Osteoblast (primary cell): ENCODE measurements at regions not wholly inside any gene's neighbourhood (a gene's known extent, or its start where the extent isn't known, plus 50 kb on each side); places are given as distances from the start of the nearest gene placed in this dataset.

Experiments used
- DNase-seq: peaks from one replicate; pipeline ENCODE4 v3.0.0; 2011; ENCODE audit warnings: low spot score, mixed read lengths; ENCODE audit not compliant: insufficient read length; ENCODE audit errors: missing footprints
- H2AFZ ChIP-seq: 2 replicates; pipeline ENCODE4 v1.6.0; 2011; ENCODE audit warnings: mild to moderate bottlenecking, low read length
- H3K27ac ChIP-seq: 2 replicates; pipeline ENCODE4 v1.5.1; 2011; ENCODE audit warnings: mild to moderate bottlenecking, low read depth, low read length, moderate library complexity
- H3K27me3 ChIP-seq: 2 replicates; pipeline ENCODE4 v1.6.0; 2012; ENCODE audit warnings: mild to moderate bottlenecking, control low read depth, inconsistent platforms, low read length, moderate library complexity; ENCODE audit not compliant: insufficient read depth
- H3K36me3 ChIP-seq: 2 replicates; pipeline ENCODE4 v1.5.1; 2011; ENCODE audit warnings: mild to moderate bottlenecking, low read length, control low read depth, moderate library complexity; ENCODE audit not compliant: insufficient read depth
- H3K4me1 ChIP-seq: 2 replicates; pipeline ENCODE4 v1.5.1; 2011; ENCODE audit warnings: mild to moderate bottlenecking, low read length, control low read depth, moderate library complexity; ENCODE audit not compliant: insufficient read depth
- H3K4me2 ChIP-seq: 2 replicates; pipeline ENCODE4 v1.6.0; 2011; ENCODE audit warnings: mild to moderate bottlenecking, low read length; ENCODE audit not compliant: insufficient read depth
- H3K4me3 ChIP-seq: fragments of 200-600 bp; sonication (generic); 3 replicates; pipeline ENCODE4 v1.5.1; 2012; ENCODE audit warnings: mild to moderate bottlenecking, low read length, inconsistent platforms; ENCODE audit not compliant: insufficient read depth
- H3K79me2 ChIP-seq: 2 replicates; pipeline ENCODE4 v1.6.0; 2012; ENCODE audit warnings: mild to moderate bottlenecking, low read length, control low read depth, inconsistent platforms; ENCODE audit not compliant: insufficient read depth
- H3K9me3 ChIP-seq: 2 replicates; pipeline ENCODE4 v1.5.1; 2011; ENCODE audit warnings: low read depth, low read length, control low read depth
- H4K20me1 ChIP-seq: 2 replicates; pipeline ENCODE4 v1.6.0; 2012; ENCODE audit warnings: mild to moderate bottlenecking, low read length, control low read depth; ENCODE audit not compliant: insufficient read depth
- CTCF ChIP-seq: IDR thresholded peaks from 2 replicates; pipeline ENCODE4 v1.5.1; 2011; ENCODE audit warnings: mild to moderate bottlenecking, low read depth, low read length, moderate library complexity; ENCODE audit errors: extremely low read depth

GRCh38 chr3:176795891-176796290 is 401.4 kb downstream of the TBL1XR1 start:
- Histone ChIP-seq H3K4me1 (no peaks in the 10 kb centered on the region), H3K4me3 (no peak overlapping the region), H2AFZ (no peak overlapping the region), H3K79me2 (no peaks in the 10 kb centered on the region), H4K20me1 (no peaks in the 10 kb centered on the region), H3K27me3 (no peaks in the 10 kb centered on the region), H3K36me3 (no peaks in the 10 kb centered on the region), H3K27ac (no peak overlapping the region), H3K4me2 (no peak overlapping the region), H3K9me3 (no peaks in the 10 kb centered on the region)
- no peak for TF ChIP-seq CTCF
- DNase-seq = no peak

- no peak overlapping the region for H3K27ac ChIP-seq
- no peaks in the 10 kb centered on the region for H3K27me3 ChIP-seq
- H3K9me3 ChIP-seq = no peaks in the 10 kb centered on the region
- H3K4me3 ChIP-seq = no peak overlapping the region
- no peak overlapping the region for H2AFZ ChIP-seq
- no peaks in the 10 kb centered on the region for H4K20me1 ChIP-seq
- no peaks in the 10 kb centered on the region for H3K36me3 ChIP-seq
- H3K4me2 ChIP-seq = no peak overlapping the region
- no peaks in the 10 kb centered on the region for H3K79me2 ChIP-seq
- DNase-seq = no peak
- no peaks in the 10 kb centered on the region for H3K4me1 ChIP-seq
- no peak for TF ChIP-seq CTCF
These were observed 402.9 kb downstream of the TBL1XR1 start for GRCh38 chr3:176794406-176794805.

GRCh38 chr3:176789947-176790346 is 407.3 kb downstream of the TBL1XR1 start:
- Histone ChIP-seq H2AFZ (no peak overlapping the region), H3K27ac (no peak overlapping the region), H3K4me1 (no peaks in the 10 kb centered on the region), H3K4me3 (no peak overlapping the region), H3K4me2 (no peak overlapping the region), H3K36me3 (no peaks in the 10 kb centered on the region), H4K20me1 (no peaks in the 10 kb centered on the region), H3K79me2 (no peaks in the 10 kb centered on the region), H3K27me3 (no peaks in the 10 kb centered on the region), H3K9me3 (no peaks in the 10 kb centered on the region)
- TF ChIP-seq CTCF = no peak
- no peak for DNase-seq

GRCh38 chr3:176789281-176789705 is 408.0 kb downstream of the TBL1XR1 start:
- Histone ChIP-seq H3K79me2 (no peaks in the 10 kb centered on the region), H3K9me3 (no peaks in the 10 kb centered on the region), H3K4me2 (no peak overlapping the region), H3K4me1 (no peaks in the 10 kb centered on the region), H2AFZ (no peak overlapping the region), H3K36me3 (no peaks in the 10 kb centered on the region), H3K27me3 (no peaks in the 10 kb centered on the region), H4K20me1 (no peaks in the 10 kb centered on the region), H3K27ac (no peak overlapping the region), H3K4me3 (no peak overlapping the region)
- TF ChIP-seq CTCF = no peak
- DNase-seq = no peak
